BLaER1 (cell line): ENCODE measurements at regions not wholly inside any gene's neighbourhood (a gene's known extent, or its start where the extent isn't known, plus 50 kb on each side); places are given as distances from the start of the nearest gene placed in this dataset.
"Not testable (repeated sequence)": the region's sequence is repeated elsewhere in the genome, so short reads cannot be mapped to it uniquely, and the experiment has no call there.

Experiments
- H3K27ac ChIP-seq: shearing (Covaris generic); formaldehyde crosslinking; 2 replicates; pipeline ENCODE4 v1.8.1; 2022
- H3K27me3 ChIP-seq: shearing (Covaris generic); formaldehyde crosslinking; 2 replicates; pipeline ENCODE4 v1.8.1; 2022
- H3K36me3 ChIP-seq: shearing (Covaris generic); formaldehyde crosslinking; 2 replicates; pipeline ENCODE4 v1.8.1; 2022
- H3K4me1 ChIP-seq: shearing (Covaris generic); formaldehyde crosslinking; 2 replicates; pipeline ENCODE4 v1.8.1; 2022
- H3K4me2 ChIP-seq: shearing (Covaris generic); formaldehyde crosslinking; 2 replicates; pipeline ENCODE4 v1.8.1; 2022
- H3K4me3 ChIP-seq: shearing (Covaris generic); formaldehyde crosslinking; 2 replicates; pipeline ENCODE4 v1.8.1; 2022
- H3K9ac ChIP-seq: shearing (Covaris generic); formaldehyde crosslinking; 2 replicates; pipeline ENCODE4 v1.8.1; 2022
- H3K9me3 ChIP-seq: shearing (Covaris generic); formaldehyde crosslinking; 2 replicates; pipeline ENCODE4 v1.8.1; 2022
- H4K20me1 ChIP-seq: shearing (Covaris generic); formaldehyde crosslinking; 2 replicates; pipeline ENCODE4 v1.8.1; 2022
- Cebpa-rat ChIP-seq: shearing (Covaris generic); IDR thresholded peaks from 2 replicates; pipeline ENCODE4 v1.8.1; 2022

DNA sequence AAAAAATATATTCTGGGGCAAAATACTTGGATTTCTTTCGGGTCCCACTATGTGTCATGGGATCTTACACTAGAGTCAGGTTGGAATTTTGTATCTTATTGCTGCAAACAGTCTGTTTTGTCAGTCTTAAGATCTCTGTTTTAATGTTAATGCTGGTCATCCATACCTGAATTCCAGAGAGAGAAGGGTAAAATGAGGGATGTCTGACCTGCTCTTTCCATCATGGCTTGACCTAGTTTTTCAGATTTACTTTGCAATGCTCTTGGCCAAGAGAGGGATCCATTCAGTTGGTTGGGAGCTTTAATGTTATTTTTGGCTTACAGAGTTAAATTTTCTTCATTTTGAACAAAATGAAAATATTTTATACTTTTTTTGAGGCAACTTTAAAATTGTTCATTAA is 117.2 kb downstream of the CASP12 start:
- TF ChIP-seq Cebpa-rat, result no peak
- no peaks in the 10 kb centered on the region for H3K9me3 ChIP-seq
- no peak overlapping the region for H3K4me3 ChIP-seq
- no peaks in the 10 kb centered on the region for H4K20me1 ChIP-seq
- H3K27me3 ChIP-seq, result no peaks in the 10 kb centered on the region
- no peak overlapping the region for H3K9ac ChIP-seq
- no peak overlapping the region for H3K4me2 ChIP-seq
- H3K27ac ChIP-seq, result no peak overlapping the region
- H3K36me3 ChIP-seq, result no peaks in the 10 kb centered on the region
- H3K4me1 ChIP-seq, result no peaks in the 10 kb centered on the region

DNA sequence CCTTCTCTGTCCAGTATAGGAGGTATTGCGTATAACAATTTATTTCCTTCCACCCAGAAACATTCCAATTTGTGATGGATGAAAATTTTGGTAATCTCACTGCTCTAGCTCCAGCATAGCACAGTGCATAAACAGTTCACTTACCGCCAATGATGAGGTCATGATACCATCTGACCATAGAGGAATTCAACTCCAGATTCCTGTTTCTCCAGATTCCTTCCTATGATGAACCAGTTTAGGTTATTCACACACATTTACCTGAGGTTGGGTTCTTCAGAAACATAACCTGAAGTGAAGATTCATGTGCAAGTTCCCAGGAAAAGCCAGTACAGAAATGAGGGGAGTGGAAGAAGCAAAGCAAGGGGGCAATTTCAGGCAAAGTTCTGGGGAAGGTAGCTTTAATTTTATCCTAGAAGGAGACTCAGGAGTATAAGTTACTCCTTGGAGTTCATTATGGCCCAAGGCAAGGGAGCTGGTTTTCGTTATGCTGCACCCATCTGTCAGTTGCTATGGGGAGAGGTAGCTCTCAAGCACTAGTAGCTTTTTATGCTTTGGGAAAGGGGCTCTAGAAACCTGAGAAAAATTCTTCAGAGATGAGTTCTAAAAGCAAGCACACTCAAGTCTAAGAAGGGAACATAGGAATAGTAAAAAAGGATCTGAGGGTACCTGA is 121.6 kb downstream of the CASP12 start:
- H3K4me2 ChIP-seq, result no peak overlapping the region
- no peaks in the 10 kb centered on the region for H3K4me1 ChIP-seq
- no peak overlapping the region for H3K27ac ChIP-seq

DNA sequence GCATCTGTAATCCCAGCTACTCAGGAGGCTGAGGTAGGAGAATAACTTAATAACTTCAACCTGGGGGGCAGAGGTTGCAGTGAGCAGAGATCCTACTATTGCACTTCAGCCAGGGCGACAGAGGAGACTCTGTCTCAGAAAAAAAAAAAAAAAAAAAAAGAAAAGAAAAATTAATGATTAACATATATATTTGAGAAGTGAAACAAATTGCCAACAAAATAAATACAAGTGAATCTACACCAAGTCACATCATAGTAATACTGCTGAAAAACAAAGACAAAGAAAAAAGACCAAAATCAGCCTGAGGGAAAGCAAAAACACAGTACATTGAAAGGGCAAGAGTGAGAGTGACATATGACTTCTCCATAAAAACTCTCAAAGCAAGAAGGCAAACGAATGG is 123.7 kb downstream of the CASP12 start:
- TF ChIP-seq Cebpa-rat, result no peak
- Histone ChIP-seq H3K27me3 (no peaks in the 10 kb centered on the region), H3K9ac (no peak overlapping the region)

More for the DNA sequence above, 121.6 kb downstream of the CASP12 start:
- Histone ChIP-seq H3K9me3 (no peaks in the 10 kb centered on the region), H3K27me3 (no peaks in the 10 kb centered on the region), H3K9ac (no peak overlapping the region), H3K4me3 (no peak overlapping the region), H4K20me1 (no peaks in the 10 kb centered on the region), H3K36me3 (no peaks in the 10 kb centered on the region)
- TF ChIP-seq Cebpa-rat, result no peak

DNA sequence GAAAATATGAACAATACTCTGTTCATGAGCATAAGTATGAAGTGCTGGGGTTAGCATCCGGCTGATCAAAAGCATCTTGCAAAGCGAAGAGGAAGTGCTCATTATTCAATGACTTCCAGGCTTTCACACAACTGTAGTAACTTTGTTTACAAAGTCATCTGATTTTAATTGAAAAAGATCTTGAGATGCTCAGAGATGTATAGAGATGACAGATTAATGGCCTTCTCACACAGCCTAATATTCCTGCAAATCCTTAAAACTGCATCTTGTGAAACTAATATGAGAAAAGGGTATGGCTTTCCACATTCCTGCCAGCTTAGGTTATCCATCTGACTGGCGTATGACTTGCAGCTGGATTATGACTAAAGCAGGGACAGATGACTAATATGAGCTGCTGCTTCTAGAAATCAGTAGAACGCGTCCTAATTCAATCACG is 125.4 kb downstream of the CASP12 start:
- Histone ChIP-seq H4K20me1 (no peaks in the 10 kb centered on the region), H3K4me2 (no peak overlapping the region), H3K9me3 (no peaks in the 10 kb centered on the region), H3K9ac (no peak overlapping the region), H3K4me1 (no peaks in the 10 kb centered on the region), H3K4me3 (no peak overlapping the region), H3K27ac (no peak overlapping the region), H3K27me3 (no peaks in the 10 kb centered on the region), H3K36me3 (no peaks in the 10 kb centered on the region)
- no peak for TF ChIP-seq Cebpa-rat

More for the DNA sequence above, 123.7 kb downstream of the CASP12 start:
- no peak overlapping the region for H3K4me3 ChIP-seq
- no peaks in the 10 kb centered on the region for H3K9me3 ChIP-seq
- no peaks in the 10 kb centered on the region for H4K20me1 ChIP-seq
- no peak overlapping the region for H3K4me2 ChIP-seq
- no peaks in the 10 kb centered on the region for H3K36me3 ChIP-seq
- H3K27ac ChIP-seq, result no peak overlapping the region
- no peaks in the 10 kb centered on the region for H3K4me1 ChIP-seq

DNA sequence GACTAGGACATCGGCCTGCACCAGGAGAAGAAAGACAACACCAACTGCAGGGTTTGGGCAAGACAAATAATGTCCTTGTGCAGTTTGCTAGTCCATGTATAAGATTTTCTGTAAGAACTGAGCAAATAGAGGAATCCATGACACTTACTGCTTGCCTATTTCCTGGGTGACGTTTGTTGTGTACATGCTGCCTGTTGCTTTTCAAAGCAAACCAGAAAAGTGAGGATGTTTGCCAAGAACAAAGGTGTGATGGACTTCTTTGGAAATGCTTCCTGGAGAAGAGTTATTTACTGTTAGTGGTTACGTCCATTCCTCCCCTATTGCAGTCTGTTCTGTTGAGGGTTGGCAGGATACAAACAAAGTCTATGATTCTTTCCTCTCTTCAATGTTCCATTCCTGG is 126.5 kb downstream of the CASP12 start:
- no peak overlapping the region for H3K4me3 ChIP-seq
- H3K27ac ChIP-seq, result no peak overlapping the region
- H3K36me3 ChIP-seq, result no peaks in the 10 kb centered on the region
- H3K9me3 ChIP-seq, result no peaks in the 10 kb centered on the region
- H3K9ac ChIP-seq, result no peak overlapping the region
- no peak for TF ChIP-seq Cebpa-rat
- no peaks in the 10 kb centered on the region for H4K20me1 ChIP-seq
- no peaks in the 10 kb centered on the region for H3K4me1 ChIP-seq
- no peaks in the 10 kb centered on the region for H3K27me3 ChIP-seq
- H3K4me2 ChIP-seq, result no peak overlapping the region

DNA sequence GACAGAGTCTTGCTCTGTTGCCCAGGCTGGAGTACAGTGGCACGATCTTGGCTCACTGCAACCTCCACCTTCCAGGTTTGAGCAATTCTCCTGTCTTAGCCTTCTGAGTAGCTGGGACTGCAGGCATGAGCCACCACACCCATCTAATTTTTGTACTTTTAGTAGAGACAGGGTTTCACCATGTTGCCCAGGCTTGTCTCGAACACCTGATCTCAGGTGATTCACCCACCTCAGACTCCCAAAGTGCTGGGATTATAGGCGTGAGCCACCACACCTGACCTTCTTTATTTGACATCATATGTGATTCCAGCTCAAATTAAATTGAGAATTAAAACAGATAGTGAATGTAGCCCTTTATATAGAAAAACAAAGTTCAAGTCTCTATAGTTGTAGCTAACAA is 127.2 kb downstream of the CASP12 start:
- not testable (repeated sequence) for H3K9me3 ChIP-seq, H3K36me3 ChIP-seq, H3K27ac ChIP-seq, H3K4me1 ChIP-seq, H3K27me3 ChIP-seq, H4K20me1 ChIP-seq, H3K4me2 ChIP-seq, H3K9ac ChIP-seq, H3K4me3 ChIP-seq

DNA sequence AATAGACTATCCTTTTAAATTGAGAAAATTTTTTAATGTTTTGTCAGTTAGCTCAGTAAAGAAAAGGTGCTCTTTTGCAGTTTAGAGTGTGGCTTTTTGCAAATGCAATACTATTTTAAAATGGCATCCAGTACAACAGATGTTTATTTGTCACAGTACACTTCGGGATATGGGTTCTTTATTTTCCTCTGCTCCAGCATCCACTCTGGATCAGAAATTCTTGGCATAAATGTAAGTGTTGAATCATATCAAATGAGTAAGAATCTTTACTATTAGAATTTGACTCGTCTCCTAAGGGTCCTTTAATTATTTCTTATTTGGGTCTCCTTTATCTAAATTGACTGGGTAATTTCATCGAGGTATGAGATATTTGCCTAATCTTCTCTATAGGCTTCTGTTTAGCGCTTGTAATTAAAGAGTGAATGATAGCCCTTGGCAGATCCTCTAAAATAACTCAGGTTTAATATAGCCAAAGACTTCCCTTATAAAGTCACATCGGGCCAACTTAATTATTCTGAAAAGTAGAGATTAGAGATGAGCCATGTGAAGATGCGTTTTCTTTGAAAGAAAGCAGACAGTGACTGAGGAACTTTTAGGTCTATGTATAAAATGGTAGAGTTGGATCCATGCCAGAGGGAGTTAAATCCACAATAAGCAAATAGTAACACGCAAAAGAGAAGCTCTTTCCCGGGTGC is 132.7 kb downstream of the CASP12 start:
- no peak overlapping the region for H3K9ac ChIP-seq
- no peaks in the 10 kb centered on the region for H3K4me1 ChIP-seq
- no peak overlapping the region for H3K4me3 ChIP-seq
- H3K36me3 ChIP-seq, result no peaks in the 10 kb centered on the region
- no peak overlapping the region for H3K4me2 ChIP-seq
- no peaks in the 10 kb centered on the region for H3K27me3 ChIP-seq
- no peak for TF ChIP-seq Cebpa-rat
- no peak overlapping the region for H3K27ac ChIP-seq
- H4K20me1 ChIP-seq, result no peaks in the 10 kb centered on the region
- H3K9me3 ChIP-seq, result no peaks in the 10 kb centered on the region

DNA sequence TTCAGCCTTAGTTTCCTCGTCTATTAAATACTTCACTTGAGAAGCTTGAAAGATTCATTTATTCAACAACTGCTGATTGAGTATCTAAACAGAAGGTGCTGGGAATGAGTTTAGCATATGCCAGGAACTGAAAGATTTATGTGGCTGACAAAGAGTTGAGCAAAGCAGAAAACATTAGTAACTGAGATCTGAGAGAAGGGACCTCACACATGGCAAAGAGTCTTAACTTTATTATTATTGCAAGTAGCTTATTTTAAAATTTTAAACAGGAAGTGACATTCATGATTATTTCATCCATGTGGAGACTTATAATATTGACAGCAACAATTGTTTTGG is 133.6 kb downstream of the CASP12 start:
- no peak for TF ChIP-seq Cebpa-rat
- H3K9ac ChIP-seq, result no peak overlapping the region
- no peak overlapping the region for H3K27ac ChIP-seq
- no peaks in the 10 kb centered on the region for H3K36me3 ChIP-seq
- H3K4me2 ChIP-seq, result no peak overlapping the region
- H4K20me1 ChIP-seq, result no peaks in the 10 kb centered on the region
- no peaks in the 10 kb centered on the region for H3K27me3 ChIP-seq
- no peak overlapping the region for H3K4me3 ChIP-seq
- H3K9me3 ChIP-seq, result no peaks in the 10 kb centered on the region
- H3K4me1 ChIP-seq, result no peaks in the 10 kb centered on the region

DNA sequence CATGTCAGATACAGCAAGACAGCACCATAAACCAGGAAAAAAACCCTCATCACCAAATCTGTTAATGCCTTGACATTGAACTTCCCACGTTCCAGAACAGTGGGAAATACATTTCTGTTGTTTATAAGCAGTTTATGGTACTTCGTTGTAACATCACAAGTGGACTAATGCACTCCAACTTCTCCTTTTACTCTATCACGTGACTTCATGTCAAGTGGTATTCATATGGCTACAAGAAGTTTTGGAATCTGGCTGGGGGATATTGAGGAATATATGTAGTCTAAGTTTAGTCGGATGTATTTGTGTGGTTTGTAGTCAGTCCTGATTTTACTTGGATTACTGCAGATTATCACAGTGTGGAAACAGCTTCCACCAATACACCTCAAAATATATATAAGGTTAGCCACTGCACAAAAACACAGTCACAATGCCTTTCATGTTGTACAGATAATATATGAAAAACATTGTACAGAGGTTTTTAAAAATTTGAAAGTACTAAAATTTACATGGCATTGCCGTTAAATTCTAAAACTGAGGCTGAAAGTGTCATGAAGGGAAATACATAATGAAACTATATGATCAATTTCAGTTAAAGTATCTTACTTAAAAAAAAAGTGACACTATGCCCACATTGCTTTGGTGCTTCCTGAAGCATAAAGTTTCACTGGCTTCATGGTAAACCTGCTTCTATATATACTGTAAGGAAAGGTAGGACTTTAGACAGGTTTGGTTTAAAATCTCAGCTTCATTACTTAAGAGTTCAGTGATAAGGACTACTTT is 134.1 kb downstream of the CASP12 start:
- Histone ChIP-seq H3K9me3 (no peaks in the 10 kb centered on the region), H3K36me3 (no peaks in the 10 kb centered on the region), H3K4me2 (no peak overlapping the region), H3K4me1 (no peaks in the 10 kb centered on the region), H3K27me3 (no peaks in the 10 kb centered on the region), H3K9ac (no peak overlapping the region), H3K4me3 (no peak overlapping the region), H3K27ac (no peak overlapping the region), H4K20me1 (no peaks in the 10 kb centered on the region)
- no peak for TF ChIP-seq Cebpa-rat

DNA sequence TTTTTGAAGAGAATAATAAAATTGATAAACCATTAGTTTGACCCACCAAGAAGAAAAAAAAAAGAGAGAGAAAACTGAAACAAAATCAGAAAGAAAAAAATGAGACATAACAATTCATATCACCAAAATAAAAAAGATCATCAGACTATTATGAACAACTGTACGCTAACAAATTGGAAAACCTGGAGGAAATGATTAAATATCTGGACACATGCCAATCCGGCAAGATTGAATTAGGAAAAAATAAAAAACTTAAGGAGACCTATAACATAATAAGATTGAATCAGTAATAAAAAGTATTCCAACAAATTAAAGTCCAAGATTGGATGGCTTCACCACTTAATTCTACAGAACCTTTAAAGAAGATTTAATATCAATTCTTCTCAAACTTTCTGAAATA is 136.7 kb downstream of the CASP12 start:
- H3K4me2 ChIP-seq, result no peak overlapping the region
- H4K20me1 ChIP-seq, result no peaks in the 10 kb centered on the region
- peaks cover 8% of the 10 kb centered on the region for H3K9me3 ChIP-seq
- no peak overlapping the region for H3K4me3 ChIP-seq
- TF ChIP-seq Cebpa-rat, result no peak
- H3K27ac ChIP-seq, result no peak overlapping the region
- no peaks in the 10 kb centered on the region for H3K36me3 ChIP-seq
- no peaks in the 10 kb centered on the region for H3K27me3 ChIP-seq
- no peaks in the 10 kb centered on the region for H3K4me1 ChIP-seq
- no peak overlapping the region for H3K9ac ChIP-seq
